ENCODE measurements at regions not wholly inside any gene's neighbourhood (a gene's known extent, or its start where the extent isn't known, plus 50 kb on each side); places are given as distances from the start of the nearest gene placed in this dataset.
"Not testable (repeated sequence)": the region's sequence is repeated elsewhere in the genome, so short reads cannot be mapped to it uniquely, and the experiment has no call there.

- no peak for TF ChIP-seq CTCF (IDR thresholded peaks at IDR 0.05; ENCODE audit: control extremely low read depth, extremely low read depth)
- Histone ChIP-seq H3K9me3 (ENCODE audit: control insufficient read depth in 4 of 4, insufficient read depth in 3 of 4, low read length in 3 of 4) (peaks cover 0 to 5% (median 0%) of the 10 kb centered on the region in 4 donors), H3K36me3 (ENCODE audit: control insufficient read depth in 4 of 4, insufficient read depth in 4 of 4, low read length in 4 of 4) (no peaks in the 10 kb centered on the region), H3K4me1 (ENCODE audit: control insufficient read depth in 5 of 5, insufficient read depth in 5 of 5, low read length in 5 of 5) (no peaks in the 10 kb centered on the region), H3K27ac (ENCODE audit: low read depth in 1 of 2, low read length in 1 of 2) (no peak overlapping the region), H3K9ac (ENCODE audit: insufficient read depth in 1 of 2, low read length in 2 of 2) (no peak overlapping the region), H3K4me3 (no peak overlapping the region), H3K27me3 (ENCODE audit: control insufficient read depth in 3 of 3, insufficient read depth in 3 of 3, low read length in 2 of 3) (no peaks in the 10 kb centered on the region)
- 87 to 97% methylated on average over 48 of the region's 48 CpGs for whole genome bisulfite sequencing, 2 donors
- ATAC-seq (ENCODE audit: insufficient read depth, low FRiP score) (no peak), DNase-seq (peak in 1 of 3 donors; percentile 8)
These were observed 4274.9 kb upstream of the OR11H1 start for GRCh38 chr22:11253000-11253511.

GRCh38 chr22:11270981-11271380, 4257.0 kb upstream of the OR11H1 start:
- not testable (repeated sequence) for H3K4me1 ChIP-seq (ENCODE audit: control insufficient read depth in 5 of 5, insufficient read depth in 5 of 5, low read length in 5 of 5); H3K9ac ChIP-seq (ENCODE audit: insufficient read depth in 1 of 2, low read length in 2 of 2); ATAC-seq (ENCODE audit: insufficient read depth, low FRiP score); DNase-seq; H3K4me3 ChIP-seq; H3K36me3 ChIP-seq (ENCODE audit: control insufficient read depth in 4 of 4, insufficient read depth in 4 of 4, low read length in 4 of 4); H3K27ac ChIP-seq (ENCODE audit: low read depth in 1 of 2, low read length in 1 of 2); H3K9me3 ChIP-seq (ENCODE audit: control insufficient read depth in 4 of 4, insufficient read depth in 3 of 4, low read length in 3 of 4); H3K27me3 ChIP-seq (ENCODE audit: control insufficient read depth in 3 of 3, insufficient read depth in 3 of 3, low read length in 2 of 3)
- 79 to 83% methylated on average over 6 to 7 of the region's 8 CpGs for WGBS, 2 donors

GRCh38 chr22:11285116-11285838, 4242.7 kb upstream of the OR11H1 start:
- 75 to 76% methylated on average over 32 of the region's 32 CpGs for WGBS, 2 donors
- H3K9ac ChIP-seq (ENCODE audit: insufficient read depth in 1 of 2, low read length in 2 of 2) = not testable (repeated sequence)

GRCh38 chr22:11285839-11286205, 4242.2 kb upstream of the OR11H1 start:
- H3K27me3 ChIP-seq (ENCODE audit: control insufficient read depth in 3 of 3, insufficient read depth in 3 of 3, low read length in 2 of 3); H3K36me3 ChIP-seq (ENCODE audit: control insufficient read depth in 4 of 4, insufficient read depth in 4 of 4, low read length in 4 of 4); H3K9ac ChIP-seq (ENCODE audit: insufficient read depth in 1 of 2, low read length in 2 of 2); H3K4me1 ChIP-seq (ENCODE audit: control insufficient read depth in 5 of 5, insufficient read depth in 5 of 5, low read length in 5 of 5); H3K4me3 ChIP-seq; DNase-seq; H3K27ac ChIP-seq (ENCODE audit: low read depth in 1 of 2, low read length in 1 of 2); ATAC-seq (ENCODE audit: insufficient read depth, low FRiP score): not testable (repeated sequence)
- WGBS, 2 donors = 50 to 56% methylated on average over 5 of the region's 5 CpGs
- H3K9me3 ChIP-seq (ENCODE audit: control insufficient read depth in 4 of 4, insufficient read depth in 3 of 4, low read length in 3 of 4) = peaks cover 2 to 13% (median 3%) of the 10 kb centered on the region in 4 donors

More at GRCh38 chr22:11285116-11285838, 4242.7 kb upstream of the OR11H1 start:
- H3K27ac ChIP-seq (ENCODE audit: low read depth in 1 of 2, low read length in 1 of 2); DNase-seq; H3K27me3 ChIP-seq (ENCODE audit: control insufficient read depth in 3 of 3, insufficient read depth in 3 of 3, low read length in 2 of 3); ATAC-seq (ENCODE audit: insufficient read depth, low FRiP score); H3K4me1 ChIP-seq (ENCODE audit: control insufficient read depth in 5 of 5, insufficient read depth in 5 of 5, low read length in 5 of 5); H3K36me3 ChIP-seq (ENCODE audit: control insufficient read depth in 4 of 4, insufficient read depth in 4 of 4, low read length in 4 of 4); H3K4me3 ChIP-seq: not testable (repeated sequence)
- peaks cover 2 to 13% (median 3%) of the 10 kb centered on the region in 4 donors for H3K9me3 ChIP-seq (ENCODE audit: control insufficient read depth in 4 of 4, insufficient read depth in 3 of 4, low read length in 3 of 4)

- not testable (repeated sequence) for ATAC-seq (ENCODE audit: insufficient read depth, low FRiP score); H3K9ac ChIP-seq (ENCODE audit: insufficient read depth in 1 of 2, low read length in 2 of 2); H3K27me3 ChIP-seq (ENCODE audit: control insufficient read depth in 3 of 3, insufficient read depth in 3 of 3, low read length in 2 of 3); H3K27ac ChIP-seq (ENCODE audit: low read depth in 1 of 2, low read length in 1 of 2); H3K4me1 ChIP-seq (ENCODE audit: control insufficient read depth in 5 of 5, insufficient read depth in 5 of 5, low read length in 5 of 5); H3K36me3 ChIP-seq (ENCODE audit: control insufficient read depth in 4 of 4, insufficient read depth in 4 of 4, low read length in 4 of 4); H3K4me3 ChIP-seq; DNase-seq
- 81% methylated on average over 15 of the region's 15 CpGs for WGBS, 2 donors
- peaks cover 2 to 13% (median 3%) of the 10 kb centered on the region in 4 donors for H3K9me3 ChIP-seq (ENCODE audit: control insufficient read depth in 4 of 4, insufficient read depth in 3 of 4, low read length in 3 of 4)
These were observed 4239.5 kb upstream of the OR11H1 start for GRCh38 chr22:11288246-11289220.

- H3K9ac ChIP-seq (ENCODE audit: insufficient read depth in 1 of 2, low read length in 2 of 2); H3K36me3 ChIP-seq (ENCODE audit: control insufficient read depth in 4 of 4, insufficient read depth in 4 of 4, low read length in 4 of 4); ATAC-seq (ENCODE audit: insufficient read depth, low FRiP score); H3K27me3 ChIP-seq (ENCODE audit: control insufficient read depth in 3 of 3, insufficient read depth in 3 of 3, low read length in 2 of 3); H3K4me1 ChIP-seq (ENCODE audit: control insufficient read depth in 5 of 5, insufficient read depth in 5 of 5, low read length in 5 of 5); H3K4me3 ChIP-seq; DNase-seq; H3K27ac ChIP-seq (ENCODE audit: low read depth in 1 of 2, low read length in 1 of 2): not testable (repeated sequence)
- WGBS, 2 donors = 48 to 52% methylated on average over 5 of the region's 5 CpGs
- H3K9me3 ChIP-seq (ENCODE audit: control insufficient read depth in 4 of 4, insufficient read depth in 3 of 4, low read length in 3 of 4) = peaks cover 0 to 12% (median 5%) of the 10 kb centered on the region in 4 donors
These were observed 4229.7 kb upstream of the OR11H1 start for GRCh38 chr22:11298126-11298893.
